ENCODE measurements at regions not wholly inside any gene's neighbourhood (a gene's known extent, or its start where the extent isn't known, plus 50 kb on each side); places are given as distances from the start of the nearest gene placed in this dataset.

DNA sequence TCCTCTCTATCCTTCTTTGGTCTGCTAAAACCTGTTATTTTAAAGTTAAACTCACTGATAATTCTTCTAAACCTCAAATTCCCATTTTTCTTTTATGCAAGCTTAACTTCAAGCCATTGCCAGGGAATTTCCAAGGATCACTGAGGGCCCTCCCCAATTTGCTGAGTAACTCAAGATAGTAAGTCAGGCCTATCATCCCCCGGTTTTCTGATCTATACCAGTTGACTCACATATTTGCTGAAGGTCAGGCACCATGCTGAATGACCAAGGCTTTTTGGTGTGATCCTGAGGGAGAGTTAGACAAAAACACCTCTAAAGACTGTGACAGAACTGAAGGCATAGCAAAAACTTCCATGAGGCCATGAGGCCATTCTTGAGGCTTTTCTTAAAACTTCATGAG, 1301.9 kb downstream of the PCDH7 start:
- CTCF ChIA-PET, result interaction anchor here (0.6 kb wide), 1 partner anchor 350 kb away, joined by 4 read pairs; no protein-coding TSS in a partner anchor
- intact Hi-C loops (cut with micrococcal nuclease; ENCODE audit: unreplicated experiment), result no loop called here
- TF ChIP-seq, protein P1, sequence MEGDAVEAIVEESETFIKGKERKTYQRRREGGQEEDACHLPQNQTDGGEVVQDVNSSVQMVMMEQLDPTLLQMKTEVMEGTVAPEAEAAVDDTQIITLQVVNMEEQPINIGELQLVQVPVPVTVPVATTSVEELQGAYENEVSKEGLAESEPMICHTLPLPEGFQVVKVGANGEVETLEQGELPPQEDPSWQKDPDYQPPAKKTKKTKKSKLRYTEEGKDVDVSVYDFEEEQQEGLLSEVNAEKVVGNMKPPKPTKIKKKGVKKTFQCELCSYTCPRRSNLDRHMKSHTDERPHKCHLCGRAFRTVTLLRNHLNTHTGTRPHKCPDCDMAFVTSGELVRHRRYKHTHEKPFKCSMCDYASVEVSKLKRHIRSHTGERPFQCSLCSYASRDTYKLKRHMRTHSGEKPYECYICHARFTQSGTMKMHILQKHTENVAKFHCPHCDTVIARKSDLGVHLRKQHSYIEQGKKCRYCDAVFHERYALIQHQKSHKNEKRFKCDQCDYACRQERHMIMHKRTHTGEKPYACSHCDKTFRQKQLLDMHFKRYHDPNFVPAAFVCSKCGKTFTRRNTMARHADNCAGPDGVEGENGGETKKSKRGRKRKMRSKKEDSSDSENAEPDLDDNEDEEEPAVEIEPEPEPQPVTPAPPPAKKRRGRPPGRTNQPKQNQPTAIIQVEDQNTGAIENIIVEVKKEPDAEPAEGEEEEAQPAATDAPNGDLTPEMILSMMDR (IDR thresholded peaks at IDR 0.05; ENCODE audit: unreplicated experiment), result no peak
- Mint-ChIP-seq H3K36me3 (ENCODE audit: insufficient read depth, unreplicated experiment) (peaks cover 5% of the 10 kb centered on the region), H3K4me3 (ENCODE audit: low read depth, unreplicated experiment) (no peak overlapping the region), H3K4me1 (ENCODE audit: low read depth, unreplicated experiment) (peaks cover 8% of the 10 kb centered on the region), H3K9me3 (ENCODE audit: low read depth, unreplicated experiment) (peaks cover 4% of the 10 kb centered on the region), H3K27ac (ENCODE audit: unreplicated experiment) (no peak overlapping the region), H3K27me3 (ENCODE audit: unreplicated experiment) (no peaks in the 10 kb centered on the region)
- DNase-seq, result no peak
- no TSS peak for BruUV-seq (replicated peaks)

DNA sequence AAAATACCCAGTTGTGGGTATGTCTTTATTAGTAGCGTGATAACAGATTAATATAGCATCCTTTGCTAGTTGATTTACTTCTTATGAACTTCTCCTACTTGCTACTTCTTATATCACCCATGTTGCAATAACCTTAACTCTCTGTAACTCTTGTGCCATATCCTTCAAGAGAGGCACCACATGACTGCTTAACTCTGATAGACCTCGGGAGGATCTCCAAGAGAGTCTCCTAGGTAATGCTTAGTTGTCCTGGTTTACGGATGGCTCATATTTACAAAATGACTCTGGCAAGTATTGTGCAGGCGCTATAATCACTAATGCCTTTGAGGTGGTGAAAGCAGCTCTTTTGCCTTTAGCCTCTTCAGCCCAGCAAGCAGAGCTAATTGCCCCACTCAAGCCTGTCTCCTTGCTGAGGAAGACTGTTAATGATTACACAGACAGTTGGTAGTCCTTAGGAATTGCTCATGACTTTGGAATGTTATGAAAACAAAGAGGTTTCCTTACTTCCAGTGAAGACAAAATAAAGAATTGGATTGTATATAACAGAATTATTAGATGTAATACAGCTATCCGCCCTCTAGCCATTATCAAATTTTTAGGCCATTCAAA, 1305.8 kb downstream of the PCDH7 start:
- Mint-ChIP-seq H3K36me3 (ENCODE audit: insufficient read depth, unreplicated experiment) (peaks cover 5% of the 10 kb centered on the region), H3K27ac (ENCODE audit: unreplicated experiment) (no peak overlapping the region), H3K27me3 (ENCODE audit: unreplicated experiment) (no peaks in the 10 kb centered on the region), H3K4me3 (ENCODE audit: low read depth, unreplicated experiment) (no peak overlapping the region), H3K4me1 (ENCODE audit: low read depth, unreplicated experiment) (peaks cover 8% of the 10 kb centered on the region), H3K9me3 (ENCODE audit: low read depth, unreplicated experiment) (peaks cover 4% of the 10 kb centered on the region)
- CTCF ChIA-PET, result no interaction called here
- no peak for DNase-seq
- intact Hi-C loops (cut with micrococcal nuclease; ENCODE audit: unreplicated experiment), result no loop called here
- TF ChIP-seq, protein P1 (IDR thresholded peaks at IDR 0.05; ENCODE audit: unreplicated experiment), result no peak
- no TSS peak for BruUV-seq (replicated peaks)

DNA sequence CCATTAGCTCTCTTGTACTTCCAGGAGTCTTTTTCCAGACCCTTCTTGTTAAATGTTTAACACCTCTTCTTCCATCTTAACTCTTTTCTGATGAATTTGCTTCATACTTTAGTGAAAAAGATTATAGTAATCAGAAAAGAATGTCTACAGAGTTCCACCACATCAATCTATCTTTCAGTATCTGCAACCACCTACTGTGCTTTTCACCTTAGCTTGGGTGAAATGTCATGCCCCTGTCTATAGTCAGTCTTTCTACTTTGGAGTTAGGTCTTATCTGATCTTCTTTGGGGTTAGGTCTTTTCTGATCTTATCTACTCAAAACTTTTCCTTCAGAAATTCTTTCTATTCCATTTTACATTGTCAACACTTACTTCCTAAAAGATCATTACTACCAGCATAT, 1310.2 kb downstream of the PCDH7 start:
- Mint-ChIP-seq H3K27me3 (ENCODE audit: unreplicated experiment) (no peaks in the 10 kb centered on the region), H3K4me3 (ENCODE audit: low read depth, unreplicated experiment) (no peak overlapping the region), H3K4me1 (ENCODE audit: low read depth, unreplicated experiment) (peaks cover 7% of the 10 kb centered on the region), H3K36me3 (ENCODE audit: insufficient read depth, unreplicated experiment) (no peaks in the 10 kb centered on the region), H3K27ac (ENCODE audit: unreplicated experiment) (no peak overlapping the region), H3K9me3 (ENCODE audit: low read depth, unreplicated experiment) (peaks cover 4% of the 10 kb centered on the region)
- CTCF ChIA-PET, result no interaction called here
- TF ChIP-seq, protein P1 (IDR thresholded peaks at IDR 0.05; ENCODE audit: unreplicated experiment), result no peak
- no peak for DNase-seq
- BruUV-seq (replicated peaks), result no TSS peak
- intact Hi-C loops (cut with micrococcal nuclease; ENCODE audit: unreplicated experiment), result no loop called here

DNA sequence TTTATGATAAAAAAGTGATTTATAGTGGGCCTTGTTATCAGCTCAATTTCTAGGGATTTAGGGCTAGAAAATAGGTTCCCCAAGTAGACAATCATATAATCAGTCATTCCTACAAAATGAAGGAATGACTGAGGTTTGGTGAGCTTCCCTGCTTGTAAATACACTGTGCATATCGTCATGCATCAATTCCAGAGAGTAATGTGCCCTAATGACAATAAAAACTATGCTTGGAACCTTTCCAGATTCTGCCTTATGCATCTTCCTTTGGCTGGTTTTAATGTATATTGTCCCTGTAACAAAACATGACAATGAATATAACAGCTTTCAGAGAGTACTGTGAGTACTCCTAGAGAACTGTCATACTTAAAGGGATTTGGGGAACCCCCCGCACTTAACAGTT, 1310.9 kb downstream of the PCDH7 start:
- Mint-ChIP-seq H3K27me3 (ENCODE audit: unreplicated experiment) (no peaks in the 10 kb centered on the region), H3K9me3 (ENCODE audit: low read depth, unreplicated experiment) (no peaks in the 10 kb centered on the region), H3K4me3 (ENCODE audit: low read depth, unreplicated experiment) (no peak overlapping the region), H3K27ac (ENCODE audit: unreplicated experiment) (no peak overlapping the region), H3K36me3 (ENCODE audit: insufficient read depth, unreplicated experiment) (no peaks in the 10 kb centered on the region), H3K4me1 (ENCODE audit: low read depth, unreplicated experiment) (peaks cover under 1% of the 10 kb centered on the region)
- TF ChIP-seq, protein P1 (IDR thresholded peaks at IDR 0.05; ENCODE audit: unreplicated experiment), result no peak
- DNase-seq, result no peak
- CTCF ChIA-PET, result no interaction called here
- no TSS peak for BruUV-seq (replicated peaks)
- intact Hi-C loops (cut with micrococcal nuclease; ENCODE audit: unreplicated experiment), result no loop called here

Measured in Calu3 (cell line).